B cell (primary cell): ENCODE measurements at regions not wholly inside any gene's neighbourhood (a gene's known extent, or its start where the extent isn't known, plus 50 kb on each side); places are given as distances from the start of the nearest gene placed in this dataset.

ENCODE experiments used
- ATAC-seq: fragments of 200-7000 bp; cut with Tn5 transposase; one replicate; pipeline ENCODE4 v1.10.0; 2021; ENCODE audit warnings: low read depth, mild to moderate bottlenecking, moderate number of reproducible peaks, moderate library complexity
- CTCF ChIA-PET: fragments of 350-600 bp; sonication (Branson Sonifier 250); formaldehyde crosslinking; loops from one replicate; lab custom pipeline; 2021; ENCODE audit warnings: antibody characterized with exemption, inconsistent platforms; lab: Charles Lee
- POLR2A ChIA-PET: fragments of 350-600 bp; sonication (Branson Sonifier 250); formaldehyde crosslinking; loops from one replicate; lab custom pipeline; 2021; ENCODE audit warnings: antibody characterized with exemption; lab: Charles Lee
- DNase-seq: peaks from one replicate; pipeline ENCODE4 v3.0.0; 2013
- H2AFZ ChIP-seq: 2 replicates; pipeline ENCODE4 v1.6.1; 2012; ENCODE audit warnings: mild to moderate bottlenecking, low read depth, low read length; ENCODE audit not compliant: insufficient read depth, poor library complexity, severe bottlenecking
- H3K27ac ChIP-seq, 2 donors: 1 replicate in 1 of 2; 2 replicates in 1 of 2; pipeline ENCODE4 v1.5.1; 2012 to 2013; ENCODE audit warnings: low read length in 2 of 2, mild to moderate bottlenecking in 2 of 2, moderate library complexity in 1 of 2
- H3K27me3 ChIP-seq, 4 experiments: fragments of 200-600 bp in 1 of 4; sonication (generic) in 1 of 4; replicated peaks in 1 of 4; 1 replicate in 2 of 4; 2 replicates in 2 of 4; pipeline versions ENCODE4 v1.6.1 to v1.7.0; 2013 to 2016; ENCODE audit warnings: low read length in 3 of 4, mild to moderate bottlenecking in 2 of 4, mixed read lengths in 1 of 4, moderate library complexity in 1 of 4; ENCODE audit not compliant: insufficient read depth in 4 of 4, control insufficient read depth in 3 of 4; ENCODE audit errors: control extremely low read depth in 1 of 4
- H3K36me3 ChIP-seq, 2 experiments: replicated peaks in 1 of 2; 1 replicate in 1 of 2; 2 replicates in 1 of 2; pipeline versions ENCODE4 v1.6.1 to v1.7.1; 2013; ENCODE audit warnings: low read length in 1 of 2; ENCODE audit not compliant: insufficient read depth in 2 of 2, control insufficient read depth in 1 of 2; ENCODE audit errors: control extremely low read depth in 1 of 2, extremely low read depth in 1 of 2
- H3K4me1 ChIP-seq, 2 donors: fragments of 200-600 bp in 1 of 2; sonication (generic) in 1 of 2; 1 replicate in 1 of 2; 2 replicates in 1 of 2; pipeline versions ENCODE4 v1.5.1 to v1.6.1; 2013 to 2017; ENCODE audit warnings: low read length in 2 of 2; ENCODE audit not compliant: control insufficient read depth in 2 of 2, insufficient read depth in 2 of 2
- H3K4me2 ChIP-seq: replicated peaks from 2 replicates; pipeline ENCODE3; 2012; ENCODE audit warnings: mild to moderate bottlenecking, low read depth, low read length; ENCODE audit not compliant: poor library complexity, severe bottlenecking
- H3K4me3 ChIP-seq, 5 experiments: fragments of 200-600 bp in 1 of 5; sonication (generic) in 1 of 5; 1 replicate in 3 of 5; 2 replicates in 2 of 5; pipeline versions ENCODE4 v1.5.1 to v1.7.0; 2011 to 2016; ENCODE audit warnings: low read length in 4 of 5, mild to moderate bottlenecking in 4 of 5, low read depth in 2 of 5, control low read depth in 1 of 5, moderate library complexity in 1 of 5; ENCODE audit not compliant: insufficient read depth in 1 of 5; ENCODE audit errors: control extremely low read depth in 1 of 5, extremely low read depth in 1 of 5
- H3K79me2 ChIP-seq: fragments of 200-600 bp; sonication (generic); one replicate; pipeline ENCODE4 v1.6.0; 2016; ENCODE audit warnings: low read length; ENCODE audit not compliant: control insufficient read depth, insufficient read depth
- H3K9ac ChIP-seq: fragments of 200-600 bp; sonication (generic); 2 replicates; pipeline ENCODE4 v1.6.1; 2017; ENCODE audit warnings: mild to moderate bottlenecking, low read length, moderate library complexity
- H3K9me3 ChIP-seq, 3 donors: one replicate each; pipeline versions ENCODE4 v1.6.1 to v1.7.1; 2013; ENCODE audit warnings: low read length in 2 of 3; ENCODE audit not compliant: control insufficient read depth in 2 of 3, insufficient read depth in 1 of 3; ENCODE audit errors: control extremely low read depth in 1 of 3
- H4K20me1 ChIP-seq: 2 replicates; pipeline ENCODE4 v1.6.0; 2012; ENCODE audit warnings: mild to moderate bottlenecking, low read length; ENCODE audit not compliant: insufficient read depth, control insufficient read depth, poor library complexity, severe bottlenecking
- H3K27ac Mint-ChIP-seq: one replicate; pipeline ENCODE4 v1.8.0; 2021; ENCODE audit warnings: mixed read lengths
- H3K27me3 Mint-ChIP-seq: one replicate; pipeline ENCODE4 v1.8.0; 2021; ENCODE audit warnings: mixed read lengths
- H3K4me1 Mint-ChIP-seq: one replicate; pipeline ENCODE4 v1.8.0; 2021; ENCODE audit warnings: mixed read lengths
- H3K4me3 Mint-ChIP-seq: one replicate; pipeline ENCODE4 v1.8.0; 2021; ENCODE audit warnings: mixed read lengths
- H3K9me3 Mint-ChIP-seq: one replicate; pipeline ENCODE4 v1.8.0; 2022; ENCODE audit warnings: mixed read lengths; ENCODE audit not compliant: insufficient read depth
- EZH2 ChIP-seq: IDR thresholded peaks from 2 replicates; pipeline ENCODE4 v1.6.1; 2012; ENCODE audit warnings: borderline replicate concordance, low read depth, mild to moderate bottlenecking, moderate library complexity, low read length; ENCODE audit not compliant: insufficient read depth, poor library complexity, severe bottlenecking
- WGBS: methylation state at CpG from one replicate; pipeline ENCODE4 v1.1.5; 2013; ENCODE audit warnings: missing lambda C conversion rate; ENCODE audit not compliant: insufficient coverage; 5-methylcytosine and 5-hydroxymethylcytosine counted together
- intact Hi-C: fragments of 100-400 bp; cut with micrococcal nuclease; formaldehyde crosslinking; loops from one replicate; pipeline ENCODE4 v1.10.0; 2022
- TF ChIP-seq, protein P1 (sequence below): fragments of 200-600 bp; IDR thresholded peaks from one replicate; pipeline ENCODE4 v1.8.0; 2022; ENCODE audit warnings: antibody characterized with exemption, mild to moderate bottlenecking

DNA sequence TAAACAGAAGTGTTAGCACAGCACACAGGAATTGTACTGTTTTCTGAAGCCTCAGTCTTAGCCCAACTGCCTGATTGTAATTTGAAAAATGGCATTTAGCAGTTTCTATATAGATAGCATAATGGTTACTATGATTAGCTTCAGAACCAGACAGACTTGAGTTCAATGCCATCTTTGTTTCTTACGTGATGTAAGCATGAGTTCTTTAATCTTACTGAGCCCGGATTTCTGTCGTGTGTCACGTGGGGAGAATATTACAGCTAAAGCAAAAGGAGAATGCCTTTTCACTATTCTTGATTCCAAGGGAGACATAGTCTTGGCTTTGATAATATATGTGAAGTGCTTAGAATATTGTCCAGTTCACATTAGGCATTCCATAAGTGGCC lies 407.3 kb downstream of the STIM2 start:
- Mint-ChIP-seq H3K4me3 (no peak overlapping the region), H3K9me3 (no peaks in the 10 kb centered on the region), H3K27me3 (peaks cover 2% of the 10 kb centered on the region), H3K4me1 (no peaks in the 10 kb centered on the region), H3K27ac (no peak overlapping the region)
- Histone ChIP-seq H3K36me3 (no peaks in the 10 kb centered on the region), H3K4me1 (no peaks in the 10 kb centered on the region), H3K79me2 (no peaks in the 10 kb centered on the region), H3K4me3 (no peak overlapping the region), H4K20me1 (no peaks in the 10 kb centered on the region), H3K9me3 (no peaks in the 10 kb centered on the region), H3K9ac (no peak overlapping the region), H3K27ac (no peak overlapping the region), H3K4me2 (no peak overlapping the region), H2AFZ (no peak overlapping the region), H3K27me3 (no peaks in the 10 kb centered on the region)
- intact Hi-C loops: no loop called here
- CTCF ChIA-PET: no interaction called here
- no peak for DNase-seq
- no peak for TF ChIP-seq EZH2
- TF ChIP-seq, protein P1, sequence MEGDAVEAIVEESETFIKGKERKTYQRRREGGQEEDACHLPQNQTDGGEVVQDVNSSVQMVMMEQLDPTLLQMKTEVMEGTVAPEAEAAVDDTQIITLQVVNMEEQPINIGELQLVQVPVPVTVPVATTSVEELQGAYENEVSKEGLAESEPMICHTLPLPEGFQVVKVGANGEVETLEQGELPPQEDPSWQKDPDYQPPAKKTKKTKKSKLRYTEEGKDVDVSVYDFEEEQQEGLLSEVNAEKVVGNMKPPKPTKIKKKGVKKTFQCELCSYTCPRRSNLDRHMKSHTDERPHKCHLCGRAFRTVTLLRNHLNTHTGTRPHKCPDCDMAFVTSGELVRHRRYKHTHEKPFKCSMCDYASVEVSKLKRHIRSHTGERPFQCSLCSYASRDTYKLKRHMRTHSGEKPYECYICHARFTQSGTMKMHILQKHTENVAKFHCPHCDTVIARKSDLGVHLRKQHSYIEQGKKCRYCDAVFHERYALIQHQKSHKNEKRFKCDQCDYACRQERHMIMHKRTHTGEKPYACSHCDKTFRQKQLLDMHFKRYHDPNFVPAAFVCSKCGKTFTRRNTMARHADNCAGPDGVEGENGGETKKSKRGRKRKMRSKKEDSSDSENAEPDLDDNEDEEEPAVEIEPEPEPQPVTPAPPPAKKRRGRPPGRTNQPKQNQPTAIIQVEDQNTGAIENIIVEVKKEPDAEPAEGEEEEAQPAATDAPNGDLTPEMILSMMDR: no peak
- 95% methylated on average over 3 of the region's 4 CpGs for WGBS
- POLR2A ChIA-PET: no interaction called here
- ATAC-seq: no peak

DNA sequence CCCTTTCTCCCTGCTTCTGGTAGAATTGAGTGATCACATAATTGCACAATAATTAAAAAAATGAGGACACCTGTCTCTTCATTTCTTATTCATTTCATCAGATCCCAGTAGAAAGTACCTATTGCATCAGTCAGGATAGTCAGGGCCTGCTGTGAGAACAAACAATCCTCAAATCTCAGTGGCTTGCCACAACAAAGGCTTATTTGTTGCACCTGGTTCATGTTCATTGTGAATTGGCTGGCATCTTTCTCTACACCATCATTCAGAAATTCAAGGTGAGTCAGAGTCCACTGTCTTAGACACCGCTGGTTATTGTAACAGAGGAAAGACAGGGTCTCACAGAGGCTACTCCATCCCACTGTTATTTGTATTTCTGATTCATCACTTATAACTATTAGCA lies 409.8 kb downstream of the STIM2 start:
- no peak for TF ChIP-seq EZH2
- TF ChIP-seq, protein P1: no peak
- no peaks in the 10 kb centered on the region for H3K27me3 Mint-ChIP-seq
- H3K27ac Mint-ChIP-seq: no peak overlapping the region
- no peaks in the 10 kb centered on the region for H3K4me1 Mint-ChIP-seq
- Histone ChIP-seq H3K36me3 (no peaks in the 10 kb centered on the region), H3K4me2 (no peak overlapping the region), H3K9ac (no peak overlapping the region), H3K9me3 (no peaks in the 10 kb centered on the region), H3K4me3 (no peak overlapping the region), H2AFZ (no peak overlapping the region), H4K20me1 (no peaks in the 10 kb centered on the region), H3K79me2 (no peaks in the 10 kb centered on the region), H3K27me3 (no peaks in the 10 kb centered on the region), H3K4me1 (no peaks in the 10 kb centered on the region), H3K27ac (no peak overlapping the region)
- ATAC-seq (no peak), DNase-seq (no peak)
- ChIA-PET POLR2A (no interaction called here), CTCF (no interaction called here)
- H3K4me3 Mint-ChIP-seq: no peak overlapping the region
- WGBS: no CpG with 5 or more reads among the region's 1 CpG
- intact Hi-C loops: no loop called here
- no peaks in the 10 kb centered on the region for H3K9me3 Mint-ChIP-seq
